IMR-90 (cell line): ENCODE measurements at regions not wholly inside any gene's neighbourhood (a gene's known extent, or its start where the extent isn't known, plus 50 kb on each side); places are given as distances from the start of the nearest gene placed in this dataset.

Source experiments
- ATAC-seq: fragments of 200-7000 bp; cut with Tn5 transposase; 2 replicates; pipeline ENCODE4 v1.9.1; 2020; ENCODE audit warnings: low read depth, mild to moderate bottlenecking, moderate library complexity
- BruUV-seq: library from RNA; stranded (reverse); fragments of 400-500 nt; replicated peaks from 2 replicates; lab custom pipeline; 2021; lab: Mats Ljungman, UMichigan
- CTCF ChIA-PET: fragments of 300-600 bp; formaldehyde crosslinking; extraction: SDS; loops from one replicate; lab custom pipeline; 2021; ENCODE audit warnings: antibody characterized with exemption; lab: Yijun Ruan, JAX
- POLR2A ChIA-PET: fragments of 300-600 bp; sonication (Branson Sonifier 250); formaldehyde crosslinking; loops from one replicate; lab custom pipeline; 2022; ENCODE audit warnings: antibody characterized with exemption; ENCODE audit not compliant: unreplicated experiment; lab: Charles Lee
- DNase-seq: peaks from one replicate; pipeline ENCODE4 v3.0.0; 2013
- H2AFZ ChIP-seq: replicated peaks from 2 replicates; pipeline ENCODE3; 2013; ENCODE audit warnings: low read length, mild to moderate bottlenecking; ENCODE audit not compliant: poor library complexity
- H2AK5ac ChIP-seq: 2 replicates; pipeline ENCODE4 v1.6.1; 2013; ENCODE audit warnings: low read depth, low read length, inconsistent platforms
- H2AK9ac ChIP-seq: replicated peaks from 2 replicates; pipeline ENCODE3; 2013; ENCODE audit warnings: mild to moderate bottlenecking, low read depth, low read length, moderate library complexity; ENCODE audit not compliant: poor library complexity
- H2BK120ac ChIP-seq: 2 replicates; pipeline ENCODE4 v1.6.1; 2013; ENCODE audit warnings: low read depth, low read length, inconsistent platforms
- H2BK15ac ChIP-seq: 3 replicates; pipeline ENCODE4 v1.6.1; 2013; ENCODE audit warnings: low read depth, low read length, inconsistent platforms
- H2BK20ac ChIP-seq: 2 replicates; pipeline ENCODE4 v1.6.1; 2013; ENCODE audit warnings: low read depth, mild to moderate bottlenecking, inconsistent platforms, low read length, moderate library complexity
- H2BK5ac ChIP-seq: 2 replicates; pipeline ENCODE4 v1.6.1; 2013; ENCODE audit warnings: mild to moderate bottlenecking, low read depth, low read length, inconsistent platforms; ENCODE audit not compliant: poor library complexity, severe bottlenecking
- H3K14ac ChIP-seq: replicated peaks from 2 replicates; pipeline ENCODE4 v1.6.1; 2013; ENCODE audit warnings: low read depth, low read length, inconsistent platforms
- H3K18ac ChIP-seq: 2 replicates; pipeline ENCODE4 v1.6.1; 2013; ENCODE audit warnings: low read depth, low read length, control low read depth
- H3K23ac ChIP-seq: 2 replicates; pipeline ENCODE4 v1.6.1; 2013; ENCODE audit warnings: low read depth, low read length, inconsistent platforms
- H3K27ac ChIP-seq: 2 replicates; pipeline ENCODE4 v1.5.1; 2013; ENCODE audit warnings: mild to moderate bottlenecking, control low read depth, low read length; ENCODE audit not compliant: insufficient read depth
- H3K27me3 ChIP-seq: 2 replicates; pipeline ENCODE4 v1.6.1; 2013; ENCODE audit warnings: low read length; ENCODE audit not compliant: control insufficient read depth, insufficient read depth
- H3K36me3 ChIP-seq: 2 replicates; pipeline ENCODE4 v1.6.1; 2013; ENCODE audit warnings: low read length, mixed read lengths; ENCODE audit not compliant: control insufficient read depth, insufficient read depth
- H3K4ac ChIP-seq: 2 replicates; pipeline ENCODE4 v1.6.1; 2013; ENCODE audit warnings: low read depth, low read length, inconsistent platforms
- H3K4me1 ChIP-seq: 2 replicates; pipeline ENCODE4 v1.6.1; 2013; ENCODE audit warnings: low read length, mixed read lengths; ENCODE audit not compliant: control insufficient read depth, insufficient read depth
- H3K4me2 ChIP-seq: 2 replicates; pipeline ENCODE4 v1.6.1; 2013; ENCODE audit warnings: low read depth, mild to moderate bottlenecking, control low read depth, low read length, moderate library complexity
- H3K4me3 ChIP-seq: 2 replicates; pipeline ENCODE4 v1.5.1; 2013; ENCODE audit warnings: low read depth, mild to moderate bottlenecking, control low read depth, low read length, moderate library complexity; ENCODE audit not compliant: insufficient read depth
- H3K56ac ChIP-seq: 2 replicates; pipeline ENCODE4 v1.6.1; 2013; ENCODE audit warnings: low read length, inconsistent platforms; ENCODE audit not compliant: insufficient read depth; ENCODE audit errors: extremely low read depth
- H3K79me1 ChIP-seq, 2 experiments: 2 replicates each; pipeline ENCODE4 v1.6.1; 2013; ENCODE audit warnings: low read length in 2 of 2, inconsistent platforms in 1 of 2, low read depth in 1 of 2
- H3K9ac ChIP-seq: 2 replicates; pipeline ENCODE4 v1.6.1; 2013; ENCODE audit warnings: low read depth, low read length, control low read depth
- H3K9me1 ChIP-seq: 2 replicates; pipeline ENCODE4 v1.6.1; 2013; ENCODE audit warnings: low read length, inconsistent platforms; ENCODE audit not compliant: insufficient read depth
- H3K9me3 ChIP-seq: 2 replicates; pipeline ENCODE4 v1.6.1; 2013; ENCODE audit warnings: low read length; ENCODE audit not compliant: control insufficient read depth, insufficient read depth
- H4K20me1 ChIP-seq: 2 replicates; pipeline ENCODE4 v1.6.1; 2013; ENCODE audit warnings: low read length, inconsistent platforms; ENCODE audit not compliant: insufficient read depth
- H4K5ac ChIP-seq: 2 replicates; pipeline ENCODE4 v1.6.1; 2013; ENCODE audit warnings: mild to moderate bottlenecking, low read depth, low read length, control low read depth
- H4K8ac ChIP-seq, 2 experiments: 2 replicates each; pipeline ENCODE4 v1.6.1; 2013; ENCODE audit warnings: low read depth in 2 of 2, low read length in 2 of 2, control low read depth in 1 of 2, inconsistent platforms in 1 of 2
- H4K91ac ChIP-seq: 2 replicates; pipeline ENCODE4 v1.6.1; 2013; ENCODE audit warnings: low read depth, low read length, inconsistent platforms; ENCODE audit not compliant: insufficient read depth
- CEBPB ChIP-seq: IDR thresholded peaks from 2 replicates; pipeline ENCODE4 v1.6.1; 2012; ENCODE audit warnings: low read depth, low read length, improper control_type of control experiment
- CTCF ChIP-seq: conservative IDR thresholded peaks from 2 replicates; pipeline ENCODE4 v1.5.1; 2012; ENCODE audit warnings: mild to moderate bottlenecking, low read depth, low read length, improper control_type of control experiment
- FOS ChIP-seq: fragments of 150-350 bp; IDR thresholded peaks from 2 replicates; pipeline ENCODE4 v1.6.1; 2016; ENCODE audit warnings: low read depth, low read length
- MAFK ChIP-seq: IDR thresholded peaks from 2 replicates; pipeline ENCODE4 v1.6.1; 2012; ENCODE audit warnings: low read depth, low read length, improper control_type of control experiment
- MXI1 ChIP-seq: IDR thresholded peaks from 2 replicates; pipeline ENCODE4 v1.6.1; 2012; ENCODE audit warnings: low read depth, mild to moderate bottlenecking, low read length, moderate library complexity, borderline replicate concordance
- RCOR1 ChIP-seq: IDR thresholded peaks from 2 replicates; pipeline ENCODE4 v1.6.1; 2012; ENCODE audit warnings: mild to moderate bottlenecking, low read length, improper control_type of control experiment; ENCODE audit not compliant: insufficient replicate concordance
- RFX5 ChIP-seq: IDR thresholded peaks from 2 replicates; pipeline ENCODE4 v1.8.0; 2012; ENCODE audit warnings: low read depth, mild to moderate bottlenecking, low read length, moderate library complexity
- SMC3 ChIP-seq: fragments of 150-350 bp; IDR thresholded peaks from 2 replicates; pipeline ENCODE4 v1.6.1; 2016; ENCODE audit warnings: low read depth, mild to moderate bottlenecking, antibody characterized with exemption, low read length, moderate library complexity
- USF2 ChIP-seq: fragments of 150-350 bp; IDR thresholded peaks from 2 replicates; pipeline ENCODE4 v1.6.1; 2017; ENCODE audit warnings: mild to moderate bottlenecking, antibody characterized with exemption, low read length, low read depth
- WGBS, 2 experiments: methylation state at CpG; one replicate each; pipeline versions ENCODE4 v1.1.5 to v1.1.7; 2013; ENCODE audit warnings: missing lambda C conversion rate in 2 of 2; ENCODE audit not compliant: insufficient read length in 1 of 2; ENCODE audit errors: extremely low coverage in 2 of 2; 5-methylcytosine and 5-hydroxymethylcytosine counted together
- dilution Hi-C: fragments of 300-500 bp; cut with HindIII; formaldehyde crosslinking; loops from one replicate; pipeline ENCODE4 v1.14.3; 2018; ENCODE audit warnings: low sequenced_read_pairs; ENCODE audit not compliant: unreplicated experiment
- in situ Hi-C: fragments of 300-500 bp; cut with MboI; formaldehyde crosslinking; loops from 3 replicates; pipeline ENCODE4 v1.14.3; 2019; ENCODE audit warnings: low sequenced_read_pairs, inconsistent platforms, mixed read lengths
- intact Hi-C: fragments of 100-400 bp; cut with micrococcal nuclease; formaldehyde crosslinking; loops from 2 replicates; pipeline ENCODE4 v1.10.0; 2022
- TF ChIP-seq, protein P1 (sequence below): fragments of 150-350 bp; IDR thresholded peaks from 2 replicates; pipeline ENCODE4 v1.6.1; 2016; ENCODE audit warnings: low read depth, mild to moderate bottlenecking, low read length, moderate library complexity, borderline replicate concordance

DNA sequence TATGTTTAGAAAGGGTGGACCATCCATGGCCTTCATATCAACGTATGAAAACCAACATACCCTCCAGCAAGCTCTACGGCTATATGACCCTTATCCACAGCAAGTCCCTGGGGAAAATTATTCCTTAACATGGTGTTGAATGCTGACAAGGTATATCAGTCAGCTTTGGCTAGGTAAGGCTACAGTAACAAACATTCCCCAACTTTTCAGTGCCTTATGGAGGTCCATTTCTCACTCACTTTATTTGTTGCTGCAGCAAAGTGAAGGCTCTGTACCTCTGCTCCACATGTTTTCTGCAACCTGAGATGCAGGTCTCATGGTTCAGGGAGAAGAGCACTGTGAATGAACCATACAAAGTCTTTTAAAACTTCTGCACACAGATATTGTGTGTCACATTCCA lies 83.8 kb upstream of the TOX3 start:
- no peak overlapping the region for H4K8ac ChIP-seq
- no peak overlapping the region for H4K91ac ChIP-seq
- no peak overlapping the region for H2AK5ac ChIP-seq
- no peak for ATAC-seq
- H2BK20ac ChIP-seq = no peak overlapping the region
- H3K4me1 ChIP-seq = no peaks in the 10 kb centered on the region
- no peak overlapping the region for H3K27ac ChIP-seq
- TF ChIP-seq MXI1 (no peak), FOS (no peak), MAFK (no peak), USF2 (no peak), CEBPB (no peak), RFX5 (no peak), CTCF (no peak), SMC3 (no peak), RCOR1 (no peak)
- TF ChIP-seq, protein P1, sequence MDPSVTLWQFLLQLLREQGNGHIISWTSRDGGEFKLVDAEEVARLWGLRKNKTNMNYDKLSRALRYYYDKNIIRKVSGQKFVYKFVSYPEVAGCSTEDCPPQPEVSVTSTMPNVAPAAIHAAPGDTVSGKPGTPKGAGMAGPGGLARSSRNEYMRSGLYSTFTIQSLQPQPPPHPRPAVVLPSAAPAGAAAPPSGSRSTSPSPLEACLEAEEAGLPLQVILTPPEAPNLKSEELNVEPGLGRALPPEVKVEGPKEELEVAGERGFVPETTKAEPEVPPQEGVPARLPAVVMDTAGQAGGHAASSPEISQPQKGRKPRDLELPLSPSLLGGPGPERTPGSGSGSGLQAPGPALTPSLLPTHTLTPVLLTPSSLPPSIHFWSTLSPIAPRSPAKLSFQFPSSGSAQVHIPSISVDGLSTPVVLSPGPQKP = no peak
- no TSS peak for BruUV-seq
- no peak overlapping the region for H2BK5ac ChIP-seq
- in situ Hi-C loops = no loop called here
- no peak overlapping the region for H2BK15ac ChIP-seq
- H4K5ac ChIP-seq = no peak overlapping the region
- no peaks in the 10 kb centered on the region for H3K79me1 ChIP-seq
- no peaks in the 10 kb centered on the region for H4K20me1 ChIP-seq
- CTCF ChIA-PET = no interaction called here
- no peak overlapping the region for H2BK120ac ChIP-seq
- no peak overlapping the region for H3K4ac ChIP-seq
- H3K4me3 ChIP-seq = no peak overlapping the region
- no peak overlapping the region for H3K23ac ChIP-seq
- intact Hi-C loops = no loop called here
- H3K9me1 ChIP-seq = no peaks in the 10 kb centered on the region
- H3K27me3 ChIP-seq = no peaks in the 10 kb centered on the region
- DNase-seq = no peak
- no peak overlapping the region for H3K9ac ChIP-seq
- no peak overlapping the region for H3K18ac ChIP-seq
- no peaks in the 10 kb centered on the region for H3K36me3 ChIP-seq
- dilution Hi-C loops = no loop called here
- no peak overlapping the region for H3K14ac ChIP-seq
- no peak overlapping the region for H3K4me2 ChIP-seq
- no peak overlapping the region for H3K56ac ChIP-seq
- POLR2A ChIA-PET = no interaction called here
- H2AK9ac ChIP-seq = no peak overlapping the region
- no peak overlapping the region for H2AFZ ChIP-seq
- peaks cover 15% of the 10 kb centered on the region; the same call in 1 of the 2 replicates for H3K9me3 ChIP-seq
- no CpG with 5 or more reads among the region's 2 CpGs for WGBS, 2 experiments
